Ectodermal cell (in vitro differentiated cells): ENCODE measurements at regions not wholly inside any gene's neighbourhood (a gene's known extent, or its start where the extent isn't known, plus 50 kb on each side); places are given as distances from the start of the nearest gene placed in this dataset.

Experiments used
- H3K27ac ChIP-seq: 2 replicates; pipeline ENCODE4 v1.7.0; 2013; ENCODE audit warnings: mild to moderate bottlenecking, low read depth, low read length; ENCODE audit not compliant: insufficient read depth, poor library complexity, severe bottlenecking
- H3K27me3 ChIP-seq: 2 replicates; pipeline ENCODE4 v1.7.0; 2013; ENCODE audit warnings: mild to moderate bottlenecking, low read length; ENCODE audit not compliant: insufficient read depth, control insufficient read depth, poor library complexity, severe bottlenecking
- H3K36me3 ChIP-seq: one replicate; pipeline ENCODE4 v1.7.0; 2013; ENCODE audit warnings: low read length; ENCODE audit not compliant: control insufficient read depth, insufficient read depth
- H3K4me1 ChIP-seq: one replicate; pipeline ENCODE4 v1.7.0; 2013; ENCODE audit warnings: low read length; ENCODE audit not compliant: control insufficient read depth, insufficient read depth
- H3K4me3 ChIP-seq: 2 replicates; pipeline ENCODE4 v1.7.0; 2013; ENCODE audit warnings: low read depth, low read length, control low read depth; ENCODE audit not compliant: insufficient read depth
- H3K9me3 ChIP-seq: 2 replicates; pipeline ENCODE4 v1.7.0; 2013; ENCODE audit warnings: mild to moderate bottlenecking, low read length, moderate library complexity; ENCODE audit not compliant: control insufficient read depth
- WGBS, 2 experiments: methylation state at CpG; one replicate each; pipeline ENCODE4 v1.1.7; 2013; ENCODE audit warnings: missing lambda C conversion rate in 2 of 2; 5-methylcytosine and 5-hydroxymethylcytosine counted together

- Histone ChIP-seq H3K27me3 (no peaks in the 10 kb centered on the region), H3K4me3 (no peak overlapping the region), H3K9me3 (no peaks in the 10 kb centered on the region), H3K36me3 (no peaks in the 10 kb centered on the region), H3K27ac (no peak overlapping the region), H3K4me1 (no peaks in the 10 kb centered on the region)
- 67 to 93% methylated on average over 1 of the region's 1 CpG for WGBS, 2 experiments
These were observed 76.6 kb downstream of the CYP26A1 start for GRCh38 chr10:93150289-93150688.

DNA sequence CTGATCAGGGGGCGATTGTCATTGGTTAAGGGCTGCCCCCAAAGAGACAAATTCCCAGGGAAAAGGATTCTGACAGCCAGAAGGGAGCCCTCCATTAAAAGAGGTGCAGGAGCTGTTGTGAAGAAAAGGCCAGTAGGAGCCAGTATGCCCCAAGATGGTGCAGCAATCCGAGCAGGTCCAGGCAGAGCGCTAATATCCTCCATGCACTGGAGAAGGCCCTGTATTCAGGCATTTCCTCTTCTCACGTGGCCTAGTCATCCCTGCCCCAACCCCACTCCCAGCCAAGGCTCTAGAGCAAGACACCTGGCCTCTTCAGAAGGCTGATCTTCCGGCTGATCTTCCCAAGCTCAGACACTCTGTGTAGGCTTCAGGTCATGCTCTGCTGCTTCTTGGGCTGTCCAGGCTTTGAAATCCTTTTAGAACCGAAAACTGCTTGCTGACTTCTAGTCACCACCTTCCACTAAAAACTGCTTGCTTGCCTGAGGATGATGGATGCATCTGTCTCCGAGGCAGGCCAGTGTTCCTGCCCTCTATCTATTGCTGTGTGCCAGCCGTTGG is 77.4 kb downstream of the CYP26A1 start:
- no peak overlapping the region for H3K27ac ChIP-seq
- H3K9me3 ChIP-seq: no peaks in the 10 kb centered on the region
- no peaks in the 10 kb centered on the region for H3K27me3 ChIP-seq
- no peak overlapping the region for H3K4me3 ChIP-seq
- no peaks in the 10 kb centered on the region for H3K4me1 ChIP-seq
- WGBS, 2 experiments: 91 to 92% methylated on average over 8 of the region's 8 CpGs
- no peaks in the 10 kb centered on the region for H3K36me3 ChIP-seq

GRCh38 chr10:93152136-93152535 is 78.4 kb downstream of the CYP26A1 start:
- H3K27ac ChIP-seq: no peak overlapping the region
- H3K9me3 ChIP-seq: no peaks in the 10 kb centered on the region
- no peaks in the 10 kb centered on the region for H3K36me3 ChIP-seq
- no peaks in the 10 kb centered on the region for H3K27me3 ChIP-seq
- H3K4me3 ChIP-seq: no peak overlapping the region
- no peaks in the 10 kb centered on the region for H3K4me1 ChIP-seq

DNA sequence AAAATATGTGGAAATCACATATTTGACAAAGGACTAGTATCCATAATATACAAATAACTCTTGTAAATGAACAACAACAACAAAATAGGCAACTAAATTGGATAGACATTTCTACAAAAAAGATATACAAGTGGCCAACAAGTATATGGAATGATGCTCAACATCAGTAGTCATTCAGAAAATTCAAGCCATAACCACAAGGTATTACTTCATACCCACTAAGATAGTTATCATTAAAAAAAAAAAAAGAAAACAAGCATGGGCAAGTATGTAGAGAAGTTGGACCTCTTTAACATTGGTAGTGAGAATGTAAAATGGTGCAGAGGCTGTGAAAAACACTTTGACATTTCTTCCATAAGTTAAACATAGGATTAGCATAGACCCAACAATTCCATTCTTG is 80.8 kb downstream of the CYP26A1 start:
- Histone ChIP-seq H3K36me3 (no peaks in the 10 kb centered on the region), H3K4me1 (no peaks in the 10 kb centered on the region), H3K27ac (no peak overlapping the region), H3K4me3 (no peak overlapping the region), H3K9me3 (no peaks in the 10 kb centered on the region), H3K27me3 (no peaks in the 10 kb centered on the region)

DNA sequence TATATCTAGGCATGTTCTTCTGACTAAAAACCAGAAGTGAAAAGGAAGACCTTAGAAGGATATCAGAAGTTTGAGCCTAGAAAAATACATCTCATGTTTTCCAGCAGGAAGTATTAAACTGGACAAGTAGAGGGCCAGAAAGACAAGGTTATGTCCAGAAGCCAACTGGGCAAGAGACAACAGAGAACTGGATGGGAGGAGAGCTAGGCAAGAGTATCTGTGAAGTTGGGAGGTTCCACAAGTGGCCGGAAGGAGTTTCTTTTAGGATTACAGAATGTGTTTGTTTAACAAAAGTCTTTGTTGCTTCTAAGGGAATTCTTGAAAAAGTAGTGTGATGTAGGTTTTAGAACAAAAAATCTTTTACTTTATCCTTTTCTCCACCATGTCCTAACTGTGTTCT is 86.4 kb downstream of the CYP26A1 start:
- 88 to 100% methylated on average over 1 of the region's 1 CpG for WGBS, 2 experiments
- Histone ChIP-seq H3K27me3 (no peaks in the 10 kb centered on the region), H3K36me3 (no peaks in the 10 kb centered on the region)

GRCh38 chr10:93160829-93161228 is 87.1 kb downstream of the CYP26A1 start:
- Histone ChIP-seq H3K9me3 (no peaks in the 10 kb centered on the region), H3K27me3 (no peaks in the 10 kb centered on the region), H3K27ac (no peak overlapping the region), H3K36me3 (no peaks in the 10 kb centered on the region), H3K4me3 (no peak overlapping the region), H3K4me1 (no peaks in the 10 kb centered on the region)
- 86 to 87% methylated on average over 7 of the region's 7 CpGs for WGBS, 2 experiments

More for the DNA sequence above, 86.4 kb downstream of the CYP26A1 start:
- Histone ChIP-seq H3K4me1 (no peaks in the 10 kb centered on the region), H3K4me3 (no peak overlapping the region), H3K27ac (no peak overlapping the region), H3K9me3 (no peaks in the 10 kb centered on the region)

DNA sequence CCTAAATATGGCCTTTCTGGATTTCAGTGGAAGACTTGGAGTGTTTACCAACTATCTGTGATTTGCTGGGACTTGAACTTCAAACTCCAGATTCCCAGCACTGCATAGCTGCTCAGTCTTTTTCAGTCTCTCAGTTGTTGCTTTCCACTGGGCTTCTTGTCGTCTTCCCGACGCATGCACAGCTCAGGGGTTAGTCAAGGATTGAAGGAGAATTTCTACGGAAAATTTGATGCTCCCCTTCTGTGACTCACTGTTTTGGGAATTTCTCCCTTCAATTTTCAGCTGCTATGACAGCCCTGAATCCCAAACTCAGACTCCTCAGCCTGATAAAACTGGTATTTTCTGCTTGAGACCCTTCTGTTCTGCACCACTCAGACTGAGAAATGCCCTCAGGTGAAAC is 91.7 kb downstream of the CYP26A1 start:
- Histone ChIP-seq H3K4me1 (no peaks in the 10 kb centered on the region), H3K27ac (no peak overlapping the region)
- 88 to 93% methylated on average over 4 of the region's 4 CpGs for WGBS, 2 experiments

DNA sequence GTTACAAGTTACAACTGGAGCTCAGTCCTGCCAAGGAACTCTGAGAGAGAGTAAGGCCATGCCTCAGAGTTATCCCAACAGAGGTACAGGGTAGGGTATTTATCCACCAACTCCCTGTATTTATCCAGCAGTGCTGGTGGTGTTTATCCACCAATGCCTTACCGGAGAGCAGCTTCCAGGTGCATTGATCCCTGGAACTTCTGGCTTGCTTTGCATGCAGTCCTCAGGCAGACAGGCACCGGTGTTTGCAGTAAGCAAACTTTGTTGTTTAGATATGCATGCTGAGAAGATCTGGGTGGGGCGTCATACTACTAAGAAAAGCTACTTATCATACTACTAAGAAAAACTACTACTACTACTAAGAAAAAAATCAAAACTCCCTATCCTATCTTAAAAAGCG is 92.4 kb downstream of the CYP26A1 start:
- 82 to 85% methylated on average over 4 of the region's 4 CpGs for WGBS, 2 experiments
- H3K4me1 ChIP-seq: no peaks in the 10 kb centered on the region
- no peaks in the 10 kb centered on the region for H3K9me3 ChIP-seq
- no peak overlapping the region for H3K4me3 ChIP-seq
- no peaks in the 10 kb centered on the region for H3K36me3 ChIP-seq
- H3K27me3 ChIP-seq: no peaks in the 10 kb centered on the region
- H3K27ac ChIP-seq: no peak overlapping the region

More for the DNA sequence above, 91.7 kb downstream of the CYP26A1 start:
- no peaks in the 10 kb centered on the region for H3K9me3 ChIP-seq
- H3K4me3 ChIP-seq: no peak overlapping the region
- no peaks in the 10 kb centered on the region for H3K36me3 ChIP-seq
- no peaks in the 10 kb centered on the region for H3K27me3 ChIP-seq

GRCh38 chr10:93171837-93172236 is 98.1 kb downstream of the CYP26A1 start:
- no peaks in the 10 kb centered on the region for H3K36me3 ChIP-seq
- H3K4me3 ChIP-seq: no peak overlapping the region
- no peaks in the 10 kb centered on the region for H3K27me3 ChIP-seq
- H3K9me3 ChIP-seq: no peaks in the 10 kb centered on the region
- no peak overlapping the region for H3K27ac ChIP-seq
- H3K4me1 ChIP-seq: no peaks in the 10 kb centered on the region

DNA sequence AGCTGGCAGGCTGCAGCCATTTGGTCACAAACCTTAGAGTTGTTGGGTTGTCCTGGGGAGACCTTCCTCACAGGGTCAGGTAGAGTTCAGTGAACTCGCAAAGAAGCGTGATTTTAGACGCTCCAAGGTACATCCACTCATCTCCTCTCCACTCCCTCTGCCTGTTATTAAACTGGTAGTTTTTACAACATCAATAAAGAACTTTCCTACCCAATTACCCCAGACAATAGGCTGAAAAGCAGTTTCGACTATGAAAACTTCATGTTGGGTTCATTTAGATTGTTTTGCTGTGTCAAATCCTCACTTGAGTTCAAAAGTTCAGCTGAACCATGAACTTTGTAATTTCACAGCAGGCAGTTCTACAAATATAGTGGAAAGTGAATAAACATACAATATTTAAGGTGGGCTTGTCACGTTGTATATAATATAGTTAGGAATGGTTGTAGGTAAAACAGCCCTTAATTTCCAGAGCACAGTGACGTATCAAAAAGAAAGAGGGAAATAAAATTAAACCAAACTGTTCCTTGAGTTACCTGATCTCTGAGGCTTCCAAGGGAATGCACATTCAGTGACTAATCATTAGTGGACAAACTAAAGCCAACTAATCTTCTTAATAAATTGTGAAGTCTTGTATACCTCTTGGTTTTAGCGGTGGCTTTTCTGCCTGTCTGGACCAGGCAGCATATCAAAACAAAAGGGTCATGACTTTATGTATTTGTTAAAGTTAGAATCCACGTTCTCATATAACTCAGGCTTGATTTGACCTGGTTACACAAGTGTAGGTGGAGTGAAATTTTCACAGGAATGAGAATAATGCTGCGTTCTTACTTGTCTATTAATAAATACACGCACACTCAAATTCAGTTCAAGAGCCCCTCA is 100.5 kb downstream of the CYP26A1 start:
- Histone ChIP-seq H3K4me1 (no peaks in the 10 kb centered on the region), H3K9me3 (no peaks in the 10 kb centered on the region), H3K27me3 (no peaks in the 10 kb centered on the region), H3K36me3 (no peaks in the 10 kb centered on the region), H3K4me3 (no peak overlapping the region), H3K27ac (no peak overlapping the region)
- 94% methylated on average over 10 of the region's 10 CpGs for WGBS, 2 experiments
